ENCODE measurements at regions not wholly inside any gene's neighbourhood (a gene's known extent, or its start where the extent isn't known, plus 50 kb on each side); places are given as distances from the start of the nearest gene placed in this dataset.

GRCh38 chr13:30132623-30133553 lies 174.5 kb downstream of the KATNAL1 start:
- Histone ChIP-seq H3K4me1 (ENCODE audit: control insufficient read depth in 4 of 4, insufficient read depth in 4 of 4, low read length in 3 of 4) (peaks cover 0 to 7% (median 3%) of the 10 kb centered on the region in 4 donors), H3K9me3 (ENCODE audit: control insufficient read depth in 4 of 4, low read length in 3 of 4) (no peaks in the 10 kb centered on the region), H3K9ac (ENCODE audit: low read depth in 1 of 2, low read length in 2 of 2) (no peak overlapping the region), H3K27me3 (ENCODE audit: control insufficient read depth in 4 of 4, insufficient read depth in 4 of 4, low read length in 3 of 4) (no peaks in the 10 kb centered on the region), H3K4me3 (ENCODE audit: low read depth in 1 of 3, low read length in 3 of 3) (no peak overlapping the region), H3K36me3 (ENCODE audit: control insufficient read depth in 4 of 4, insufficient read depth in 3 of 4, low read depth in 1 of 4, low read length in 3 of 4) (no peaks in the 10 kb centered on the region), H3K27ac (ENCODE audit: low read depth in 1 of 2, low read length in 2 of 2) (no peak overlapping the region)
- peak; percentile 97 for DNase-seq (ENCODE audit: low spot score)
- WGBS = 53% methylated on average over 39 of the region's 39 CpGs
- peak; percentile 99 for TF ChIP-seq RAD21 (IDR thresholded peaks at IDR 0.05)
- TF ChIP-seq CTCF (IDR thresholded peaks at IDR 0.05; ENCODE audit: low read depth, low read length, missing input control) = peak; percentile 91
- TF ChIP-seq TAF1 (conservative IDR thresholded peaks at IDR 0.05) = no peak
- TF ChIP-seq RXRA (IDR thresholded peaks at IDR 0.05) = peak in 1 of 2 donors; percentile 16
- TF ChIP-seq HNF4A (conservative IDR thresholded peaks at IDR 0.05) = peak in 1 of 2 donors; percentile 8

- Histone ChIP-seq H3K27me3 (ENCODE audit: control insufficient read depth in 4 of 4, insufficient read depth in 4 of 4, low read length in 3 of 4) (no peaks in the 10 kb centered on the region), H3K27ac (ENCODE audit: low read depth in 1 of 2, low read length in 2 of 2) (no peak overlapping the region), H3K9ac (ENCODE audit: low read depth in 1 of 2, low read length in 2 of 2) (no peak overlapping the region), H3K4me1 (ENCODE audit: control insufficient read depth in 4 of 4, insufficient read depth in 4 of 4, low read length in 3 of 4) (peaks cover 0 to 7% (median 3%) of the 10 kb centered on the region in 4 donors), H3K9me3 (ENCODE audit: control insufficient read depth in 4 of 4, low read length in 3 of 4) (no peaks in the 10 kb centered on the region), H3K36me3 (ENCODE audit: control insufficient read depth in 4 of 4, insufficient read depth in 3 of 4, low read depth in 1 of 4, low read length in 3 of 4) (no peaks in the 10 kb centered on the region), H3K4me3 (ENCODE audit: low read depth in 1 of 3, low read length in 3 of 3) (no peak overlapping the region)
- no peak for DNase-seq (ENCODE audit: low spot score)
- 85% methylated on average over 2 of the region's 2 CpGs for WGBS
- no peak for TF ChIP-seq JUND (IDR thresholded peaks at IDR 0.05)
- no peak for TF ChIP-seq RAD21 (IDR thresholded peaks at IDR 0.05)
- no peak for TF ChIP-seq TAF1 (conservative IDR thresholded peaks at IDR 0.05)
- no peak for TF ChIP-seq SP1 (IDR thresholded peaks at IDR 0.05)
- TF ChIP-seq REST (IDR thresholded peaks at IDR 0.05) = no peak
- TF ChIP-seq CTCF (IDR thresholded peaks at IDR 0.05; ENCODE audit: low read depth, low read length, missing input control) = no peak
- TF ChIP-seq EGR1 (IDR thresholded peaks at IDR 0.05; ENCODE audit: low read depth in 2 of 2) = no peak
- TF ChIP-seq ATF3 (IDR thresholded peaks at IDR 0.05) = no peak
- TF ChIP-seq HNF4A (conservative IDR thresholded peaks at IDR 0.05) = no peak
- TF ChIP-seq FOXA1 (IDR thresholded peaks at IDR 0.05) = no peak
- no peak for TF ChIP-seq HNF4G (IDR thresholded peaks at IDR 0.05)
- TF ChIP-seq YY1 (IDR thresholded peaks at IDR 0.05) = no peak
- TF ChIP-seq NR2F2 (IDR thresholded peaks at IDR 0.05) = no peak
- no peak for TF ChIP-seq GABPA (IDR thresholded peaks at IDR 0.05 in 1 of 2, conservative IDR thresholded peaks at IDR 0.05 in 1 of 2)
- no peak for TF ChIP-seq MAX (IDR thresholded peaks at IDR 0.05)
- no peak for TF ChIP-seq FOXA2 (IDR thresholded peaks at IDR 0.05)
- TF ChIP-seq RXRA (IDR thresholded peaks at IDR 0.05) = no peak
- TF ChIP-seq ZBTB33 (IDR thresholded peaks at IDR 0.05) = no peak
Measured at GRCh38 chr13:30129411-30129810, 177.9 kb downstream of the KATNAL1 start.

Data from liver (tissue), 8 donors.